ENCODE measurements at regions not wholly inside any gene's neighbourhood (a gene's known extent, or its start where the extent isn't known, plus 50 kb on each side); places are given as distances from the start of the nearest gene placed in this dataset.

DNA sequence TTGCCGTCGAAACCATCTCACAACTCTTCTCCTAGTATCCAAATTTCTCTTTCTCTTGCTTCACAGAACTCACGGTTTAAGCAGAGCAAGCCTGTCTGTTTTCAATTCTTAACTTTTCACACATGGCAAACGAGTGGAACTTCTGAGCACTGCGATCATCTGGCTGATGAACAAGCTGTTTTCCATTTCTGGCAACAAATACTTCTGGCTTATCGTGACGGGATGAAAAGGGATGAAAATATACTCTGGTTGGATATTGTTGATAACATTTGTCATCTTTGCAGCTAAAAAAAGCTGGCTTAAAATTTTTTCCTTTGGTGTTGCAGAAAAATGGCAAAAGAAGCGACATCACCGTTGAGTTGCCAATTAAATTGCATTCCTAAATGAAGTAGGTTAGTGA is 515.2 kb upstream of the JARID2 start:
- no peak overlapping the region for H3K4me2 ChIP-seq
- no peaks in the 10 kb centered on the region for H3K79me2 ChIP-seq (ENCODE audit: insufficient read depth)
- no peaks in the 10 kb centered on the region for H3K27me3 ChIP-seq (ENCODE audit: insufficient read depth)
- no peak overlapping the region for H3K9ac ChIP-seq
- no peak overlapping the region for H2AFZ ChIP-seq (ENCODE audit: low read depth)
- H3K4me3 ChIP-seq (ENCODE audit: low read depth in 2 of 2, low read length in 1 of 2): no peak overlapping the region
- no peaks in the 10 kb centered on the region for H3K36me3 ChIP-seq (replicated peaks in 1 of 2; ENCODE audit: control insufficient read depth in 1 of 2, insufficient read depth in 2 of 2, low read length in 1 of 2)
- DNase-seq: no peak
- peaks cover 4% of the 10 kb centered on the region for H3F3A ChIP-seq (replicated peaks; ENCODE audit: insufficient read depth)
- TF ChIP-seq, protein P1, sequence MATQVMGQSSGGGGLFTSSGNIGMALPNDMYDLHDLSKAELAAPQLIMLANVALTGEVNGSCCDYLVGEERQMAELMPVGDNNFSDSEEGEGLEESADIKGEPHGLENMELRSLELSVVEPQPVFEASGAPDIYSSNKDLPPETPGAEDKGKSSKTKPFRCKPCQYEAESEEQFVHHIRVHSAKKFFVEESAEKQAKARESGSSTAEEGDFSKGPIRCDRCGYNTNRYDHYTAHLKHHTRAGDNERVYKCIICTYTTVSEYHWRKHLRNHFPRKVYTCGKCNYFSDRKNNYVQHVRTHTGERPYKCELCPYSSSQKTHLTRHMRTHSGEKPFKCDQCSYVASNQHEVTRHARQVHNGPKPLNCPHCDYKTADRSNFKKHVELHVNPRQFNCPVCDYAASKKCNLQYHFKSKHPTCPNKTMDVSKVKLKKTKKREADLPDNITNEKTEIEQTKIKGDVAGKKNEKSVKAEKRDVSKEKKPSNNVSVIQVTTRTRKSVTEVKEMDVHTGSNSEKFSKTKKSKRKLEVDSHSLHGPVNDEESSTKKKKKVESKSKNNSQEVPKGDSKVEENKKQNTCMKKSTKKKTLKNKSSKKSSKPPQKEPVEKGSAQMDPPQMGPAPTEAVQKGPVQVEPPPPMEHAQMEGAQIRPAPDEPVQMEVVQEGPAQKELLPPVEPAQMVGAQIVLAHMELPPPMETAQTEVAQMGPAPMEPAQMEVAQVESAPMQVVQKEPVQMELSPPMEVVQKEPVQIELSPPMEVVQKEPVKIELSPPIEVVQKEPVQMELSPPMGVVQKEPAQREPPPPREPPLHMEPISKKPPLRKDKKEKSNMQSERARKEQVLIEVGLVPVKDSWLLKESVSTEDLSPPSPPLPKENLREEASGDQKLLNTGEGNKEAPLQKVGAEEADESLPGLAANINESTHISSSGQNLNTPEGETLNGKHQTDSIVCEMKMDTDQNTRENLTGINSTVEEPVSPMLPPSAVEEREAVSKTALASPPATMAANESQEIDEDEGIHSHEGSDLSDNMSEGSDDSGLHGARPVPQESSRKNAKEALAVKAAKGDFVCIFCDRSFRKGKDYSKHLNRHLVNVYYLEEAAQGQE (IDR thresholded peaks at IDR 0.05; ENCODE audit: low read depth, low read length): no peak
- TF ChIP-seq RAD21 (IDR thresholded peaks at IDR 0.05; ENCODE audit: low read length) (no peak), EP300 (IDR thresholded peaks at IDR 0.05; ENCODE audit: borderline replicate concordance in 1 of 2, low read depth in 1 of 2, low read length in 1 of 2) (no peak), GATA2 (CRISPR knock-in tag; IDR thresholded peaks at IDR 0.05) (no peak), SIN3A (IDR thresholded peaks at IDR 0.05; ENCODE audit: borderline replicate concordance, low read depth, low read length) (no peak), TCF12 (IDR thresholded peaks at IDR 0.05) (no peak), JUND (IDR thresholded peaks at IDR 0.05) (no peak), FOXM1 (IDR thresholded peaks at IDR 0.05; ENCODE audit: low read depth) (no peak), USF2 (IDR thresholded peaks at IDR 0.05; ENCODE audit: borderline replicate concordance, low read depth, low read length) (no peak), ZBTB33 (IDR thresholded peaks at IDR 0.05; ENCODE audit: borderline replicate concordance, low read depth) (no peak), FOSL2 (IDR thresholded peaks at IDR 0.05; ENCODE audit: borderline replicate concordance, low read depth) (no peak), MEF2A (IDR thresholded peaks at IDR 0.05; ENCODE audit: borderline replicate concordance, low read depth) (no peak), EZH2phosphoT487 (IDR thresholded peaks at IDR 0.05; ENCODE audit: borderline replicate concordance, low read depth) (no peak), TAF1 (IDR thresholded peaks at IDR 0.05; ENCODE audit: borderline replicate concordance, low read depth, low read length) (no peak), GABPA (IDR thresholded peaks at IDR 0.05; ENCODE audit: low read depth) (no peak), FOXJ3 (CRISPR knock-in tag; IDR thresholded peaks at IDR 0.05) (no peak)
- TF ChIP-seq, protein P2, sequence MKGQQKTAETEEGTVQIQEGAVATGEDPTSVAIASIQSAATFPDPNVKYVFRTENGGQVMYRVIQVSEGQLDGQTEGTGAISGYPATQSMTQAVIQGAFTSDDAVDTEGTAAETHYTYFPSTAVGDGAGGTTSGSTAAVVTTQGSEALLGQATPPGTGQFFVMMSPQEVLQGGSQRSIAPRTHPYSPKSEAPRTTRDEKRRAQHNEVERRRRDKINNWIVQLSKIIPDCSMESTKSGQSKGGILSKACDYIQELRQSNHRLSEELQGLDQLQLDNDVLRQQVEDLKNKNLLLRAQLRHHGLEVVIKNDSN (IDR thresholded peaks at IDR 0.05; ENCODE audit: borderline replicate concordance, low read depth): no peak
- CTCF ChIA-PET: interaction anchor here (0.9 kb wide), 1 partner anchor 658 kb away, joined by 3 read pairs; no protein-coding TSS in a partner anchor
- no peak overlapping the region for H3K27ac ChIP-seq (ENCODE audit: low read depth in 2 of 2, low read length in 1 of 2)
- 73% methylated on average over 9 of the region's 9 CpGs for WGBS (ENCODE audit: low lambda C conversion rate)
- no peaks in the 10 kb centered on the region for H3K9me3 ChIP-seq
- H3K4me1 ChIP-seq (ENCODE audit: control insufficient read depth in 1 of 2, insufficient read depth in 2 of 2, low read depth in 1 of 2, low read length in 1 of 2): no peaks in the 10 kb centered on the region
- POLR2A ChIA-PET: no interaction called here
- H3K9me2 ChIP-seq: no peaks in the 10 kb centered on the region
- H4K20me1 ChIP-seq (ENCODE audit: insufficient read depth): no peaks in the 10 kb centered on the region

Data from SK-N-SH (cell line).